ENCODE measurements at regions not wholly inside any gene's neighbourhood (a gene's known extent, or its start where the extent isn't known, plus 50 kb on each side); places are given as distances from the start of the nearest gene placed in this dataset.
"Not testable (repeated sequence)": the region's sequence is repeated elsewhere in the genome, so short reads cannot be mapped to it uniquely, and the experiment has no call there.

DNA sequence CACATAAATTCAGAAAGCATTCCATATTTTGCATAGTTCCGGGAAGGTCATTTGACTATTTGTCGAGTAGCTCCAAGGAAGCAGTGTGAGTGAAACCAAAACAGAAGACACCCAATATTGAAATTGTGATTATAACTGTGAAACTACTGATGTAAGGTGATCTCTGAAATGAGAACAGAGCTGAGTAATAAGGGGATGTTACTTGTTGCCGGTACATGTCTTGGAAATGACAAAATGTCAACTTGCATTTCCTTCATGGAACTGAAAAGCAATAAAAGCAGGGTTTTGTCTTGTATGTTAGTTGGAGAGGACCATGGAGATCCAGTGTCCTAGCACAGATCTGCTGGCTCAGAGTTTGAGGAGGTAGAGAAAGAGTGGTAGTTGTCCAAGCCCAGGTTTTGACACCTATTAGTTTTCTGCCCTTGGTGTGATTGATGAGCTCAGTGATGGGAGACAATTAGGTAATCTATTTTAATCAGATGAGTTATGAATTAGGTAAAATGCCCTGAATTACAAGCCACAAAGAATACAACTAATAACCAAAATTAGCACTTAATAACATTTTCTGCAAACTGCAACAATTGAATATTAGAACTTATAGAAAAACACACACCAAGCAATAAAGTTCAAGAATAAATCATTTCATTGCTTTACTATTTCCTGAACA, 58.7 kb upstream of the ZNF519 start:
- not testable (repeated sequence) for H3K27me3 Mint-ChIP-seq; H3K36me3 Mint-ChIP-seq (ENCODE audit: low read depth); DNase-seq; H3K9me3 Mint-ChIP-seq
- H3K4me1 Mint-ChIP-seq: peaks cover 19% of the 10 kb centered on the region
- intact Hi-C loops (cut with micrococcal nuclease): loop anchor here (2.0 kb wide), 1 partner anchor 46 kb away; no protein-coding TSS in a partner anchor
- H3K27ac Mint-ChIP-seq: peak overlapping the region; percentile 82
- peak overlapping the region; percentile 19 for H3K4me3 Mint-ChIP-seq

DNA sequence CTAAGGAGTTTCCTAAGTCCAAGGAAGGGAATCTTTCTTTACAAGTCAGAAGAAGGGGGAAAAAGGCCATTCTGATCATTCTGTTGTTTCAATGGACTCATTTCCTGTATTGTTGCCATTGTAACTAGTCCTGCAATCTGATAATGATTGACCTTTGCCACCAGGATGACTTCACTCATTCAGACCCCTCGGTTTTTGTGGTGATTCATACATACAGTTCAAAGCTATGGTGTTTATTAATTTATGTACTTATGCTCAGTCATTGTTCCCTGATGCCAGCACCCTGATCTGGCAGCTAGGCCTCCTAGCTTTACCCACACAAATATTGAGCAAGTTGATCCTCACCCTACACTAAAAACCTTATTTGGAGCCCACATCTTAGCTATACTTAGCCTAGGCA, 57.6 kb upstream of the ZNF519 start:
- DNase-seq: no peak
- peaks cover 19% of the 10 kb centered on the region for H3K4me1 Mint-ChIP-seq
- intact Hi-C loops (cut with micrococcal nuclease): loop anchor here (2.0 kb wide), 1 partner anchor 47 kb away; no protein-coding TSS in a partner anchor
- peak overlapping the region; percentile 82 for H3K27ac Mint-ChIP-seq
- H3K9me3 Mint-ChIP-seq: no peaks in the 10 kb centered on the region
- H3K27me3 Mint-ChIP-seq: no peaks in the 10 kb centered on the region
- H3K4me3 Mint-ChIP-seq: no peak overlapping the region
- no peaks in the 10 kb centered on the region for H3K36me3 Mint-ChIP-seq (ENCODE audit: low read depth)

DNA sequence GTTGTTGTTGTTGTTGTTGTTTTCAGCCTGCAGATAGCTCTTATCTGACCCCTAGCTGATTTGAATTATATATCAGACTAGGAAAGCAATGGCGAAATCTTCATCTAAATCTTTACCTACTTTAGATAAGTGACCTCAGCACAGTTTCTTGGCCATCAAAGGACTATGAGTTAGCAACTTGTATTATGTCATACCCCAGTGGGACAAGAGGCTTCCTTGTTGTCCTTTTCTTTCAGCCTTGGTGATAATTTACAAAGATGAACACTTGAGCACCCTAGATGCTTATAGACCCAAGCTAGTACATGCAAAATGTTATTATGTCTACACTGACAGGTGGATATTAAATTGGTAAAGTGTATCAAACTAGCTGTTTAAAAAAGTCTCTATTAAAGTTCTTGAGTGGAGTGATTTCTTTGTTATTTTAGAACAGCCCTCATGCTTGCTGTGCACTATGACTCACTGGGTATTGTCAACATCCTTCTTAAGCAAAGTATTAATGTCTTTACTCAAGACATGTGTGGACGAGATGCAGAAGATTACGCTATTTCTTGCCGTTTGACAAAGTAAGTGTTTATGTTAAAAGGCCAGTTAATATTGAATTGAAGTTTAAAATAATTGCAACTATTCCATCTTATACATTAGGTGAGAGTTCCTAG, 56.6 kb upstream of the ZNF519 start:
- intact Hi-C loops (cut with micrococcal nuclease); H3K27ac Mint-ChIP-seq; H3K4me3 Mint-ChIP-seq; DNase-seq; H3K9me3 Mint-ChIP-seq; H3K27me3 Mint-ChIP-seq; H3K36me3 Mint-ChIP-seq (ENCODE audit: low read depth): not testable (repeated sequence)
- H3K4me1 Mint-ChIP-seq: peaks cover 19% of the 10 kb centered on the region
